NCI-H69 (cell line): ENCODE measurements at regions not wholly inside any gene's neighbourhood (a gene's known extent, or its start where the extent isn't known, plus 50 kb on each side); places are given as distances from the start of the nearest gene placed in this dataset.
A peak's percentile ranks its signal among the peaks of the same experiment; 100 is the strongest.
"Not testable (repeated sequence)": the region's sequence is repeated elsewhere in the genome, so short reads cannot be mapped to it uniquely, and the experiment has no call there.

ENCODE experiments used
- DNase-seq: peaks from one replicate; lab custom pipeline; 2025; lab: John Stamatoyannopoulos, UW

- DNase-seq = no peak
These were observed 1525.7 kb downstream of the SI start for GRCh38 chr3:163552659-163552966.

- not testable (repeated sequence) for DNase-seq
These were observed 1526.2 kb downstream of the SI start for GRCh38 chr3:163551915-163552658.

DNA sequence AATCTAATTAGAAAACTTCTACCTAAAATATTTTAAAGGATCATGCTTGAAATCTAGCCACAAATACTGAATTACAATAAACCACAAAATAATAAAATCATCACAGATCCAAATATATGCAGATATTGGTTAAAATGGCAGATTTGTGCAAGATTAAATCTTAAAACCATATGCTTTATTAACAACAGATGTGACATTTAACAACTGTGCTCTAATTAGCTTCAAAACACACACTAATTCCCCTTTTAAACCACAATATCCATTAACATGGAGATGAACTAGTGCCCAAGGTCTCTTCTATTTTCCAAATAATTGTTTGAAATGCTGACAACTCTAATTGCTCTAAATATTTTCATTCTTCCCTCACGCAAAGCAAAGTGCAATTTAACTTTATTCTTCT, 1530.3 kb downstream of the SI start:
- no peak for DNase-seq

GRCh38 chr3:163547014-163547685, 1531.1 kb downstream of the SI start:
- no peak for DNase-seq

GRCh38 chr3:163543662-163544061, 1534.6 kb downstream of the SI start:
- no peak for DNase-seq

DNA sequence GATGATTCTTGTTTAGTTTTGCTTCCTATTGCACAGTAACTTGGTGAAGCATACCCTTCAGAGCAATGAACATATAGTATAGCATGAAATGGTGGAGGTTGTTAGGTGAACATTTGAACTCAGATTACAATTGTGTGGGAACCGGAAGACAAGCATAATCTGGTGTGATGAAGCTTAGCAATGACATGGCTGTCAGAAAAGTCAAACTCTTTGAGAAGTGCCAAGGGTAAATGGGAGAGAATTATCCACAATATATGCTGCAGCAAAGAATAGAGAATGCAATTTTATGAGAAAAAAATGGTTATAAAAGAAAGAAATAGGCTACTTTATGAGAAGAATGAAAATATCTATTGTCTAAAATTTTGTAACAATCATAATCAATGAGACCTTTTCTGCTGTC, 1536.7 kb downstream of the SI start:
- no peak for DNase-seq

DNA sequence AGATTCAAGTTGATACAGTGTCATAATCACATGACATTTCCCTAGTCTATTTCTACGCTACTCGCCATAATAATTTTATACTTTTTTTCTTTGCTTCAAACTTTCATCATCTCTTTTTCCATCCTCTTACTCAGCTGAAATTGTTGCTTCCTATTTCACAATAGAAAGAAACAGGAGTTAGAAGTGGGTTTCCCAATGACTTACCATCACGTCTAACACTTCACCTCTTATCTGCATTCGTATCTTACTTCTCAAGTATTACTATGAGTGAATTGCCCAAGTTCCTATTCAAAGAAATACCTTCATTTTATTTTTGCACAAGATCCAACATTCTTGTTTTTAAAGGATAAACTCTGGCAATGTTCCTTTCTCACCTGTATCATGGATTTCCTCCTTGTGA, 1539.9 kb downstream of the SI start:
- no peak for DNase-seq

- peak; percentile 24 for DNase-seq
These were observed 1544.9 kb downstream of the SI start for GRCh38 chr3:163533381-163533780.

- no peak for DNase-seq
These were observed 1554.9 kb downstream of the SI start for GRCh38 chr3:163523375-163523774.

GRCh38 chr3:163521261-163521660, 1557.0 kb downstream of the SI start:
- no peak for DNase-seq

DNA sequence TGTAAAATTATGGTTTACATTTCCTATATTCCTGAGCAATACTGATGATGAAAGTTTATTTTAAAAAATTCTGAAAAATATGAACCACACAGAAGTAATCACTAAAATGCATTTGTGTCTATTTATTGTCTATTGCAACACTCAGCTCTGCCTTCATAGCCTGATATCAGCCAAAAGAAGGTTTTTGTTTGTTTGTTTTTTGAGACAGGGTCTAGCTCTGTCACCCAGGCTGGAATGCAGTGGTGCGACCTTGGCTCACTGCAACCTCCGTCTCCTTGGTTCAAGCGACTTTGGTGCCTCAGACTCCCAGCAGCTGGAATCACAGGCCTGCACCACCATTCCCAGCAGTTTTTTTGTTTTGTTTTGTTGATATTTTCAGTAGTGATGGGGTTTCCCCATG, 1560.2 kb downstream of the SI start:
- DNase-seq = no peak

DNA sequence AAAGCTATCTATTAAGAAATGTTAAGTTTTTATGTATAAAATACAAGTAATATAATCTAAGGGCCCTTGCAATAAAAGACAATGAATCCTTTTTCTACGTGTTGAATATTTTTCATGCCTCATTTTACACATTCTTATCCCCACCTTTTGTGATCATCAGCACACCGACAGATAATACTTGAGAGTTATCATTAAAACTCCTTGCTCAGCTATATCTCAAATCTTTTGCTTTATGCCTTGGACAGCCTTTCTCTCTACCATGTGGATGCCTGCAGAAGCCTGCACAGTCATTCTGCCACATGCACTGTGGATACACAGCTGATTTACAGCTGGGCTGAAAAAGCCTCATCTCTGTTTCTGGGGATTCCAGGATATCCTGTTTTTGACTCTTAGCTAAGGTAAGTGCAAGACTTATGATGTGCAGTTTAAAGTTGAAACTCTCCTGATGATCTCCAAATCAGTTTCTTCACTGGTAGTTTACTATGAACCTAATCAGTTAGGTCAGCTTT, 1565.1 kb downstream of the SI start:
- DNase-seq = no peak

DNA sequence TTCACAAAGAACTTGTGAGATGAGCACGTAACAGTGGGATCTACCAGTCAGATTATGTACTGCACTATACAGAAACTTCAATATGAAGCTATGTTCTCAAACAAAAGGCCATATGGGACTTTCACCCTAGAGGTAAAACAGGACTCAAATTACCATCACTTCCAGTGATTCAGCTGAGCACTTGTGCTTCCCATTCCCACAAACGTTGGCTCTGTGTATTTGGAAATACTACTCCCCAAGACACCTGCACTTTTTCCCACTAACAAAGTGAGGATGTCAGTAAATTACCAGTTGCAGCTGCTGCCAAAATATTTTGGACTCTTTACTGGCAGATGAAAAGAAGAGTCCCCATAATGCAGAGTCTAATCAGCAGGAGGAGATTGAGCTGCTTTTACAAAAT, 1570.1 kb downstream of the SI start:
- DNase-seq = peak; percentile 73

DNA sequence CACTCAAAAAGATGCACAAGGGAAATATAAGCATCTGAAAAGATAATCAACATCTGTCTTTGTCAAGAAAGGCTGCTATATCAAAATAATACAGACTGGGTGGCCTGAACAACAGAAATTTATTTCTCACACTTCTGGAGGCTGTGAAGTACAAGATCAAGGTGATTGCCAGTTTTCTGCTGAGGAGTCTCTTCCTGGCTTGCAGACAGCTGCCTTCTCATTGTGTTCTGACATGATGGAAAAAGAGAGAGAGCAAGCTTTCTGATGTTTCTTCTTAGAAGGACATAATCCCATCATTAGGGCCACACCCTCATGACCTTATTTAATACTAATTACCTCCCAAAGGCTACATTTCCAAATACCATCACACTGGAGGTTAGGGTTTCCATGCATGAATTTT, 1573.3 kb downstream of the SI start:
- DNase-seq = no peak

DNA sequence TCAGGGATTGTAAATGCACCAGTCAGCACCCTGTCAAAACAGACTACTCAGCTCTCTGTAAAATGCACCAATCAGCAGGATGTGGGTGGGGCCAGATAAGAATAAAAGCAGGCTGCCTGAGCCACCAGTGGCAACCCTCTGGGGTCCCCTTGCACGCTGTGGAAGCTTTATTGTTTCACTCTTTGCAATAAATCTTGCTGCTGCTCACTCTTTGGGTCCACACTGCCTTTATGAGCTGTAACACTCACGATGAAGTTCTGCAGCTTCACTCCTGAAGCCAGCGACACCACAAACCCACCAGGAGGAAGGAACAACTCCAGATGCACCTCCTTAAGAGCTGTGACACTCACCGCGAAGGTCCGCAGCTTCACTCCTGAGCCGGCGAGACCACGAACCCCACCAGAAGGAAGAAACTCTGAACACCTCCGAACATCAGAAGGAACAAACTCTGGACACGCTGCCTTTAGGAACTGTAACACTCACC, 1578.5 kb downstream of the SI start:
- not testable (repeated sequence) for DNase-seq

GRCh38 chr3:163498842-163499735, 1579.2 kb downstream of the SI start:
- not testable (repeated sequence) for DNase-seq

DNA sequence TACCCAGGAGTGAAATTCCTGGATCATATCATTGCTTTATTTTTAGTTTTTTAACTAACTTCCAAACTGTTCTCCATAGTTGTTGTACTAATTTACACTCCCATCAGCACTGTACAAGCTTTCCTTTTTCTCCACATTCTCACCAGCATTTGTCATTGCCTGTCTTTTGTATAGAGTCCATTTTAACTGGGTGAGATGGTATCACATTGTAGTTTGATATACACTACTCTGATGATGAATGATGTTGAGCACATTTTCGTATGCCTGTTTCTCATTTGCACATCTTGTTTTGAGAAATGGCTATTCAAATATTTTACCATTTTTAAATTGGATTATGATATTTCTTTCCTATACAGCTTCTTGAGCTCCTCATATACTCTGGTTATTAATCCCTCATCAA, 1586.6 kb downstream of the SI start:
- DNase-seq = no peak

GRCh38 chr3:163490119-163490518, 1588.2 kb downstream of the SI start:
- peak; percentile 79 for DNase-seq

DNA sequence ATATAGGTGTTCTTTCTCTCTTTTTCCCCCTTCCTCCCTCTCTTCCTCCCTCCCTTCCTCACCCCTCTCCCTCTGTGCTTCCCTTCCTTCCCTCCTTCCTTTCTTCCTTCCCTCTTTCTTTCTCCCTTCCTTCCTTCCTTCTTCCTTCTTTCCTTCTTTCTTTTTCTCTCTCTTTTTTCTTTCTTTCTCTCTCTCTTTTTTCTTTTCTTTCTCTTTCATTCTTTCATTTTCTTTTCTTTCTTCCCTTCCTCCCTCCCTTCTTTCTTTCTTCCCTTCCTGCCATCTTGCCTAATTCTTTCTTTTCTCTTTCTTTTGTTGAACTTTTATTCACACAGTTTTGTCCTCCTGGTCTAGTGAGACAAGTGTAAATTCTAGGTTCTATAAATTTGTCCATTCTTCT, 1595.6 kb downstream of the SI start:
- DNase-seq = no peak

DNA sequence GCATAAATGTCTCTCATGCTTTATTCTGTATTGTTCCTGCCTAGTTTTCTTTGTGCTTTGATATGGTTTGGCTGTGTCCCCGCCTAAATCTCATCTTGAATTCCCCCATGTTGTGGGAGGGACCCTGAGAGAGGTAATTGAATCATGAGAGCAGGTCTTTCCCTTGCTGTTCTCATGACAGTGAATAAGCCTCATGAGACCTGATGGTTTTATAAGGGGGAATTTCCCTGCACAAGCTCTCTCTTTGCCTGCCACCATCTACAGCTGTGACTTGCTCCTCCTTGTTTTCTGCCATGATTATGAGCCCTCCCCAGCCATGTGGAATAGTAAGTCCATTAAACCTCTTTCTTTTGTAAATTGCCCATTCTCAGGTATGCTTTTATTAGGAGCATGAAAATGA, 1596.6 kb downstream of the SI start:
- no peak for DNase-seq

DNA sequence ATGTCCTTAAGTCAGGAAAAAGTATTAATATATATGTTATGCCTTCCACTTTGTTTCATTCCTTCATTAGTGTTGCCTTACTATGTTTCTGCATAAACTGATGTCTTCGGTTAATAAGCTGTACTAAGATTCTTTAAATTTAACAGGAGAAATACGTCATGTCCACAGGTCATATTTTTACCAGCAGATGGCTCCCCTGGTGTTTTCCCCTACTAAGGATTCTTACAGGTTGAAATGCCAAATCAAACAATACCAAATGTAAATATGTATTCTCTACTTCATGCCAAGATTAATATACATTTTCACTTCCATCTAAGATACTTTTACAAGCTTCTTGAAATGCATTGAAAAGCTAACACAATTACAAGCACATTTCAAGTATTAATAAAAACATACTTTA, 1602.1 kb downstream of the SI start:
- DNase-seq = peak; percentile 37

GRCh38 chr3:163474766-163475165, 1603.5 kb downstream of the SI start:
- no peak for DNase-seq
